H9 (cell line): ENCODE measurements at regions not wholly inside any gene's neighbourhood (a gene's known extent, or its start where the extent isn't known, plus 50 kb on each side); places are given as distances from the start of the nearest gene placed in this dataset.

Experiments used
- DNase-seq: peaks from one replicate; pipeline ENCODE4 v3.0.0-alpha.2; 2017
- H2AFZ ChIP-seq: one replicate; pipeline ENCODE4 v1.6.1; 2013; ENCODE audit warnings: mild to moderate bottlenecking, low read length, control low read depth, moderate library complexity
- H2AK5ac ChIP-seq: 2 replicates; pipeline ENCODE4 v1.6.1; 2013; ENCODE audit warnings: low read length, control low read depth, mixed read lengths; ENCODE audit not compliant: insufficient read length
- H2BK120ac ChIP-seq: one replicate; pipeline ENCODE4 v1.6.1; 2013; ENCODE audit warnings: low read depth, mild to moderate bottlenecking, low read length, control low read depth, inconsistent platforms; ENCODE audit not compliant: poor library complexity, severe bottlenecking
- H2BK12ac ChIP-seq: 2 replicates; pipeline ENCODE4 v1.6.1; 2013; ENCODE audit warnings: low read length, control low read depth, mixed read lengths, low read depth; ENCODE audit not compliant: insufficient read length
- H2BK15ac ChIP-seq: 2 replicates; pipeline ENCODE4 v1.6.1; 2013; ENCODE audit warnings: low read depth, low read length, control low read depth
- H2BK20ac ChIP-seq: one replicate; pipeline ENCODE4 v1.6.1; 2013; ENCODE audit warnings: low read depth, mild to moderate bottlenecking, low read length, control low read depth, inconsistent platforms; ENCODE audit not compliant: poor library complexity, severe bottlenecking
- H2BK5ac ChIP-seq: 2 replicates; pipeline ENCODE4 v1.6.1; 2013; ENCODE audit warnings: low read length, control low read depth, mixed read lengths; ENCODE audit not compliant: insufficient read length
- H3K14ac ChIP-seq: 2 replicates; pipeline ENCODE4 v1.6.1; 2013; ENCODE audit warnings: low read length, control low read depth; ENCODE audit not compliant: insufficient read depth
- H3K18ac ChIP-seq: 2 replicates; pipeline ENCODE4 v1.6.1; 2013; ENCODE audit warnings: low read depth, mild to moderate bottlenecking, mixed read lengths, low read length, control low read depth; ENCODE audit not compliant: insufficient read length
- H3K23ac ChIP-seq: 2 replicates; pipeline ENCODE4 v1.6.1; 2013; ENCODE audit warnings: low read length, control low read depth, mixed read lengths, low read depth; ENCODE audit not compliant: insufficient read length
- H3K23me2 ChIP-seq: 2 replicates; pipeline ENCODE4 v1.6.1; 2013; ENCODE audit warnings: low read depth, mild to moderate bottlenecking, mixed read lengths, low read length, control low read depth; ENCODE audit not compliant: insufficient read length, poor library complexity, severe bottlenecking
- H3K27ac ChIP-seq: 2 replicates; pipeline ENCODE4 v1.5.1; 2013; ENCODE audit warnings: low read length, control low read depth, mixed read lengths, low read depth; ENCODE audit not compliant: insufficient read length
- H3K27me3 ChIP-seq: 2 replicates; pipeline ENCODE4 v1.6.1; 2013; ENCODE audit warnings: low read length, control low read depth, inconsistent platforms; ENCODE audit not compliant: insufficient read depth
- H3K4ac ChIP-seq: 2 replicates; pipeline ENCODE4 v1.6.1; 2013; ENCODE audit warnings: low read depth, mild to moderate bottlenecking, control low read depth, inconsistent platforms, low read length, moderate library complexity
- H3K4me1 ChIP-seq: 2 replicates; pipeline ENCODE4 v1.6.1; 2013; ENCODE audit warnings: low read length, control low read depth, inconsistent platforms; ENCODE audit not compliant: insufficient read depth
- H3K4me2 ChIP-seq: 2 replicates; pipeline ENCODE4 v1.6.1; 2013; ENCODE audit warnings: low read length, control low read depth, mixed read lengths; ENCODE audit not compliant: insufficient read length, insufficient read depth
- H3K56ac ChIP-seq: 2 replicates; pipeline ENCODE4 v1.6.1; 2013; ENCODE audit warnings: low read depth, mild to moderate bottlenecking, mixed read lengths, low read length, control low read depth; ENCODE audit not compliant: insufficient read length
- H3K79me1 ChIP-seq: 2 replicates; pipeline ENCODE4 v1.6.1; 2013; ENCODE audit warnings: low read depth, mild to moderate bottlenecking, moderate library complexity, low read length, control low read depth, inconsistent platforms; ENCODE audit not compliant: insufficient read depth, poor library complexity, severe bottlenecking
- H3K79me2 ChIP-seq: 2 replicates; pipeline ENCODE4 v1.6.1; 2013; ENCODE audit warnings: low read length, control low read depth, inconsistent platforms; ENCODE audit not compliant: insufficient read depth
- H3K9ac ChIP-seq: 2 replicates; pipeline ENCODE4 v1.6.1; 2013; ENCODE audit warnings: low read length, control low read depth, mixed read lengths; ENCODE audit not compliant: insufficient read length; ENCODE audit errors: extremely low read depth
- H3K9me3 ChIP-seq: one replicate; pipeline ENCODE4 v1.6.1; 2013; ENCODE audit warnings: low read depth, low read length, inconsistent platforms; ENCODE audit not compliant: control insufficient read depth
- H3T11ph ChIP-seq: one replicate; pipeline ENCODE4 v1.6.1; 2013; ENCODE audit warnings: mild to moderate bottlenecking, low read length, control low read depth, inconsistent platforms
- H4K20me1 ChIP-seq: one replicate; pipeline ENCODE4 v1.6.1; 2013; ENCODE audit not compliant: control insufficient read depth, insufficient read length, insufficient read depth
- H4K5ac ChIP-seq: 2 replicates; pipeline ENCODE4 v1.6.1; 2013; ENCODE audit warnings: low read depth, mild to moderate bottlenecking, mixed read lengths, low read length, control low read depth; ENCODE audit not compliant: insufficient read length
- H4K8ac ChIP-seq: replicated peaks from 2 replicates; pipeline ENCODE4 v1.6.1; 2013; ENCODE audit warnings: low read length, control low read depth, mixed read lengths, low read depth; ENCODE audit not compliant: insufficient read length
- H4K91ac ChIP-seq: 2 replicates; pipeline ENCODE4 v1.6.1; 2013; ENCODE audit warnings: low read depth, mild to moderate bottlenecking, moderate library complexity, mixed read lengths, low read length, control low read depth; ENCODE audit not compliant: insufficient read length
- H3K27ac Mint-ChIP-seq, 3 experiments: 2 replicates in 2 of 3; 3 replicates in 1 of 3; pipeline ENCODE4 v1.8.0; 2020 to 2021; ENCODE audit warnings: mixed read lengths in 3 of 3, mild to moderate bottlenecking in 1 of 3, moderate library complexity in 1 of 3
- H3K27me3 Mint-ChIP-seq: 2 replicates; pipeline ENCODE4 v1.8.0; 2021; ENCODE audit warnings: low read depth, mild to moderate bottlenecking, moderate library complexity, mixed read lengths
- H3K36me3 Mint-ChIP-seq, 3 experiments: 2 replicates in 2 of 3; 3 replicates in 1 of 3; pipeline ENCODE4 v1.8.0; 2020 to 2021; ENCODE audit warnings: low read depth in 3 of 3, mixed read lengths in 3 of 3; ENCODE audit not compliant: insufficient read depth in 1 of 3
- H3K4me1 Mint-ChIP-seq, 2 experiments: 2 replicates each; pipeline ENCODE4 v1.8.0; 2020; ENCODE audit warnings: mixed read lengths in 2 of 2
- H3K4me3 Mint-ChIP-seq, 2 experiments: 2 replicates in 1 of 2; 3 replicates in 1 of 2; pipeline ENCODE4 v1.8.0; 2020 to 2021; ENCODE audit warnings: mild to moderate bottlenecking in 2 of 2, mixed read lengths in 2 of 2, moderate library complexity in 1 of 2
- H3K9me3 Mint-ChIP-seq, 2 experiments: 2 replicates in 1 of 2; 3 replicates in 1 of 2; pipeline ENCODE4 v1.8.0; 2020; ENCODE audit warnings: mild to moderate bottlenecking in 2 of 2, mixed read lengths in 2 of 2, moderate library complexity in 1 of 2
- CTCF ChIP-seq: fragments of 200-600 bp; sonication (generic); conservative IDR thresholded peaks from 3 replicates; pipeline ENCODE4 v1.8.0; 2021; ENCODE audit warnings: antibody characterized with exemption, mild to moderate bottlenecking
- WGBS: extraction: QIAGEN DNeasy Blood & Tissue Kit; methylation state at CpG from one replicate; pipeline ENCODE4 v1.1.7; 2013; ENCODE audit warnings: missing lambda C conversion rate, low lambda C conversion rate, mixed read lengths; ENCODE audit not compliant: insufficient read length; ENCODE audit errors: extremely low coverage; 5-methylcytosine and 5-hydroxymethylcytosine counted together

DNA sequence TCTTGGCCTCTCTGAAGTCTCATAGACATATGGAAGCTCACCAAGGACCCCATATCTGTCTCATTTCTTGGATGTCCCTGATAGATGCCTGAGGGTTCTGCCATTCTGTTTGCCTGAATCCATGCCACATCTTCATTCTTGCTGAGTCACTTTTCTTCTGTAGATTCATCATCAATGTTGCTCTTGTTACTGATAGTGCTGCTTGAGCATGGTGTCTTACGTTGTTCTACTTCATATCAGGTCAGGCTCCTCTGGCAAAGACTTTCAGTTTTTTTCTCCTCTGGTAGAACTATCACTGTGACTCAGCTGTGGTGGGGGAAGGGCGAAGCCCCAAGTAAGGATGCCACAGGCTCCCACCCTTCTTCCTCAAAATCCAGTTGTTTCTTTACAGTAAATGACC, 885.2 kb downstream of the DCDC2C start:
- Histone ChIP-seq H3K27me3 (no peaks in the 10 kb centered on the region), H3K56ac (no peak overlapping the region), H2BK12ac (no peak overlapping the region), H2AFZ (peak overlapping the region; percentile 2), H3K9me3 (no peaks in the 10 kb centered on the region), H3K9ac (no peak overlapping the region), H2BK20ac (no peak overlapping the region), H3K23me2 (no peaks in the 10 kb centered on the region), H3K79me2 (no peaks in the 10 kb centered on the region), H4K91ac (no peak overlapping the region), H3K4ac (no peak overlapping the region), H4K20me1 (no peaks in the 10 kb centered on the region), H2BK120ac (no peak overlapping the region), H3T11ph (no peak overlapping the region), H2BK15ac (no peak overlapping the region), H3K4me2 (no peak overlapping the region), H2BK5ac (no peak overlapping the region), H4K5ac (no peak overlapping the region), H3K27ac (no peak overlapping the region), H3K14ac (no peak overlapping the region), H3K23ac (no peak overlapping the region), H2AK5ac (no peak overlapping the region), H3K79me1 (no peaks in the 10 kb centered on the region), H3K4me1 (0 out of 2 replicates have a peak, but pooled peaks cover 2% of the 10 kb centered on the region), H4K8ac (no peak overlapping the region), H3K18ac (no peak overlapping the region)
- H3K4me1 Mint-ChIP-seq, result 0 out of 4 replicates have a peak, but pooled peaks cover 0 to 3% of the 10 kb centered on the region in 2 experiments
- no peaks in the 10 kb centered on the region for H3K27me3 Mint-ChIP-seq
- peak overlapping the region in 1 of 3 experiments; percentile 12; a peak in 1 of 7 replicates for H3K27ac Mint-ChIP-seq
- no peak for TF ChIP-seq CTCF
- no peak for DNase-seq
- H3K9me3 Mint-ChIP-seq, result no peaks in the 10 kb centered on the region; a peak in 2 of 5 replicates
- no peak overlapping the region for H3K4me3 Mint-ChIP-seq
- no CpG with 5 or more reads among the region's 2 CpGs for WGBS
- H3K36me3 Mint-ChIP-seq, result peaks cover 0 to 5% (median 0%) of the 10 kb centered on the region in 3 experiments; a peak in 2 of 7 replicates
